ENCODE measurements at regions not wholly inside any gene's neighbourhood (a gene's known extent, or its start where the extent isn't known, plus 50 kb on each side); places are given as distances from the start of the nearest gene placed in this dataset.

DNA sequence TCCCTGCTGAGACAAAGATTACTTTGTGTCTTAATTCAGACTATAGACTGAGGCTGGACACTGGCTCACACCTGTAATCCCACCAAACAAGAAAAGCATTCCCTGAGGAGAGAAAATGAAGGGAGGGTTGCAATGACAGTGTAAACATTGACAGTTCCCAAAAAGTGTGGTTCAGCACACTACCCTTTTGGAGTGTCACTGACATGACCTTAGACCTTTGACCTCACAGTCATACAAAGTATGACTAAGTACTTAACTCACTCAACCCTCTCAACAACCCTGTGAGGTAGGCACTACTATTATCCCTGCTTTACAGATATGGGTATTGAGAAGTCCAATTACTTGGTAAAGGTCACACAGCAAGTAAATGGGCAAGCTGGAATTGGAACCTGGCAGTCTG lies 341.7 kb downstream of the LRRC3B start:
- TF ChIP-seq, protein P1, sequence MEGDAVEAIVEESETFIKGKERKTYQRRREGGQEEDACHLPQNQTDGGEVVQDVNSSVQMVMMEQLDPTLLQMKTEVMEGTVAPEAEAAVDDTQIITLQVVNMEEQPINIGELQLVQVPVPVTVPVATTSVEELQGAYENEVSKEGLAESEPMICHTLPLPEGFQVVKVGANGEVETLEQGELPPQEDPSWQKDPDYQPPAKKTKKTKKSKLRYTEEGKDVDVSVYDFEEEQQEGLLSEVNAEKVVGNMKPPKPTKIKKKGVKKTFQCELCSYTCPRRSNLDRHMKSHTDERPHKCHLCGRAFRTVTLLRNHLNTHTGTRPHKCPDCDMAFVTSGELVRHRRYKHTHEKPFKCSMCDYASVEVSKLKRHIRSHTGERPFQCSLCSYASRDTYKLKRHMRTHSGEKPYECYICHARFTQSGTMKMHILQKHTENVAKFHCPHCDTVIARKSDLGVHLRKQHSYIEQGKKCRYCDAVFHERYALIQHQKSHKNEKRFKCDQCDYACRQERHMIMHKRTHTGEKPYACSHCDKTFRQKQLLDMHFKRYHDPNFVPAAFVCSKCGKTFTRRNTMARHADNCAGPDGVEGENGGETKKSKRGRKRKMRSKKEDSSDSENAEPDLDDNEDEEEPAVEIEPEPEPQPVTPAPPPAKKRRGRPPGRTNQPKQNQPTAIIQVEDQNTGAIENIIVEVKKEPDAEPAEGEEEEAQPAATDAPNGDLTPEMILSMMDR (IDR thresholded peaks at IDR 0.05; ENCODE audit: low read depth, low read length, poor library complexity, severe bottlenecking), result no peak
- TF ChIP-seq EZH2phosphoT487 (IDR thresholded peaks at IDR 0.05; ENCODE audit: borderline replicate concordance, low read length), result no peak

All from DOHH2 (cell line).